LNCaP clone FGC (cell line): ENCODE measurements at regions not wholly inside any gene's neighbourhood (a gene's known extent, or its start where the extent isn't known, plus 50 kb on each side); places are given as distances from the start of the nearest gene placed in this dataset.

Experiments used
- DNase-seq: peaks from one replicate; pipeline ENCODE4 v3.0.0-alpha.2; 2011; ENCODE audit warnings: low read depth
- H3K4me3 ChIP-seq: 2 replicates; pipeline ENCODE4 v1.5.1; 2011; ENCODE audit warnings: mild to moderate bottlenecking, low read depth, low read length, control low read depth
- TF ChIP-seq, protein P1 (sequence below): IDR thresholded peaks from 2 replicates; pipeline ENCODE4 v1.5.1; 2012; ENCODE audit warnings: mild to moderate bottlenecking; ENCODE audit not compliant: control insufficient read depth, insufficient read depth; ENCODE audit errors: extremely low read depth

DNA sequence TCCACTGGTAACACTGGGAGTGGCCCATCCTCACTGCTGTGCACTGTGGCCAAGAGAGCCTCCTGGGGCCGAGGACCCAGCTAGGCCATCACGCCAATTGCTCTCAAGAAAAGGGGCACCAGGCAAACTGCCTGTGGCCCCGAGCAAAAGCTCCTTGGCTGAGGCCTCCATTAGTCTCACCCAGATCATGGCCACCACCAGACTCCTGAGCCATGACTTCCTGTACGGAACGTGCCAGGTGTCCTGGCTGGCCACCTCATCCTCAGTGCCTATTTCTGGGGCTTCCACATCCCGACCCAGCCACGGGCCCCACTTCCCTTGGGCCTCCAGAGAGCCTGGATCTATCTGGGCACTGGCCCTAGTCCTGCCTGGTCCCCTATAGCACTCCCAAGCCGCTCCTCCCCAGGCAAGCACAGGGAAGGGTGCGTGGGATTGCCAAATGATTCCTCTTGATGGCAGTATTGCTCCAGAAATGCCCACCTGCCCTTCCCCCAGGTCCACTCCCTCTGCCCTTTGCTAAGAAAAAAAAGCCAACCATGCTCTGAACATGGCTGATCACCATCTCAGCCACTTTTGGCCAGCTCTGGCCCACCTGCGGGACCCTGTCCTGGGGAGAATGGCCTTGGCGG lies 212.6 kb upstream of the AGTR2 start:
- no peak for DNase-seq
- TF ChIP-seq, protein P1, sequence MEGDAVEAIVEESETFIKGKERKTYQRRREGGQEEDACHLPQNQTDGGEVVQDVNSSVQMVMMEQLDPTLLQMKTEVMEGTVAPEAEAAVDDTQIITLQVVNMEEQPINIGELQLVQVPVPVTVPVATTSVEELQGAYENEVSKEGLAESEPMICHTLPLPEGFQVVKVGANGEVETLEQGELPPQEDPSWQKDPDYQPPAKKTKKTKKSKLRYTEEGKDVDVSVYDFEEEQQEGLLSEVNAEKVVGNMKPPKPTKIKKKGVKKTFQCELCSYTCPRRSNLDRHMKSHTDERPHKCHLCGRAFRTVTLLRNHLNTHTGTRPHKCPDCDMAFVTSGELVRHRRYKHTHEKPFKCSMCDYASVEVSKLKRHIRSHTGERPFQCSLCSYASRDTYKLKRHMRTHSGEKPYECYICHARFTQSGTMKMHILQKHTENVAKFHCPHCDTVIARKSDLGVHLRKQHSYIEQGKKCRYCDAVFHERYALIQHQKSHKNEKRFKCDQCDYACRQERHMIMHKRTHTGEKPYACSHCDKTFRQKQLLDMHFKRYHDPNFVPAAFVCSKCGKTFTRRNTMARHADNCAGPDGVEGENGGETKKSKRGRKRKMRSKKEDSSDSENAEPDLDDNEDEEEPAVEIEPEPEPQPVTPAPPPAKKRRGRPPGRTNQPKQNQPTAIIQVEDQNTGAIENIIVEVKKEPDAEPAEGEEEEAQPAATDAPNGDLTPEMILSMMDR = peak; percentile 49
- no peak overlapping the region for H3K4me3 ChIP-seq

DNA sequence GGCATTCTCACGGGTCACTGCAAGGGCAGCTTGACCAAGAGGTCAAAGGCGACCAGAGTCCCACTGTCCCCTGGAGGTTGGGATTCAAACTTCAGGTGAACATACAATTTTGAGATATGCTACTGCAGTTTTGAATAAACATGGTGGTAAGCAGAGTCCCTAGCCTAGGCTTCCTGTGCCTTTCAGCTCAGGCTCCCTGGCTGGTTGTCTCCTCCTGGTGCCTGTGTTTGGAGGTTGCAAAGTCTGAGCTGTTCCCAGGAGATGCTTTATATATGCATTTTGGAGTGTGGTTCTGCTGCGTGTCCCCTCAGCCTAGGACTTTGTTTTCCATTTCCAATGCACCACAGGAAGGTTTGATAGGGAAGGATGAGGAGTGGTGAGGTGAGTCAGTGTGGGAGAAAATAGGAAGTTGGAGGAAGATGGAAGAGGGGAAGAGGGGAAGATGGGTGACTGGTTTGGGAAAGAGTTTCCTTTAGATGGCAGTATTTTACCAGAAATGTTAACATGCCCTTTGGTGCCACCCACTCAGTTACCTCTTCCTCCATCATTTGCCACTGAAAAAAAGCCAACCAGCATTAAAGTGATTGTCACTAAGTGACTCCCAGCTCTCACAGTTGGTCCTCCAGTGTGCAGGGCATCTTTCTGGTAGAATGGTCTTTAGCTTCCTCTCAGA lies 211.7 kb upstream of the AGTR2 start:
- TF ChIP-seq, protein P1 = peak; percentile 43
- H3K4me3 ChIP-seq = no peak overlapping the region
- no peak for DNase-seq

DNA sequence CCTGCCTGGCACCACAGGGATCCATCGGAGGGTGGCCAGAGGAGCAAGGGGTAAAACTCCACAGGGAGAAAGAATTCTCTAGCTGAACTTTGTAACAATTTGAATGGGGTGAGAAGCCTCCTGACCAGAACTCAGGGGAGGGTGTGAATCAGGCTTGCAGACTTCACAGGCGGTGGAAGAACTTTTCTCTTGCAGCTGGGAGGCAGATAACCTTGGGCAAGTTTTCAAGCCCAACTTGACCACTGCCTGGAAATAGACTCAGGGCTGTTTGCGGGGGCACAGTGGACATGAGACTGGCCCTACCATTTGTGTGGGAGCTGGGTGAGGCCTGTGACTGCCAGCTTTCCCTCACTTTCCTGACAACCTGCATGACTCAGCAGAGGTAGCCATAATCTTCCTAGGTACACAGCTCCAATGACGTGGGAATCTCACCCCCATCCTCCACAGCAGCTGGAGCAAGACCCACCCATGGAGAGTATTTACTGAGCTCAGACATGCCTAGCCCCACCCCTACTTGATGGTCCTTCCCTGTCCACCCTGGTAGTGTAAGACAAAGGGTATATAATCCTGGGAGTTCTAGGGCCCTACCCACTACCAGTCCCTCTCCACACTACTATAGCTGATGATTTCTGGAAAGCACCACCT lies 210.0 kb upstream of the AGTR2 start:
- no peak for DNase-seq

DNA sequence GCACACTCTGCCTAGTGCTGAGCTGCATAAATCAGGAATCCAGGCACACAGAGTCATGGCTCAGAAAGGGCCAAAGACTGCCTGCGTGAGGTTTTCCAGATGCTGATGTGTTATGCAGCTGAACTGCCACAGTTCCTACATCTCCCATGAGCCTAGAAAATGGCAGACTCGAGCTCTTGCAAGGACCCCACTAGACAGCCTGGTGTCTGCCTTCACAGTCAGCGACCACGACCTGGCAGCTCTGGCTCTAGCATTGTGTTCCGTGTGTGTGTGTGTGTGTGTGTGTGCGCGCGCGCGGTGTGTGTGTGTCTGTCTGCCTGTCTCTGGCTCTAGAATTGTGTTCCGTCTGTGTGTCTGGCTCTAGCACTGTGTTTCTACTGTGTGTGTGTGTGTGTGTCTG lies 203.6 kb upstream of the AGTR2 start:
- DNase-seq = no peak
- TF ChIP-seq, protein P1 = no peak
- H3K4me3 ChIP-seq = no peak overlapping the region

More for the DNA sequence above, 210.0 kb upstream of the AGTR2 start:
- no peak overlapping the region for H3K4me3 ChIP-seq
- TF ChIP-seq, protein P1 = no peak

DNA sequence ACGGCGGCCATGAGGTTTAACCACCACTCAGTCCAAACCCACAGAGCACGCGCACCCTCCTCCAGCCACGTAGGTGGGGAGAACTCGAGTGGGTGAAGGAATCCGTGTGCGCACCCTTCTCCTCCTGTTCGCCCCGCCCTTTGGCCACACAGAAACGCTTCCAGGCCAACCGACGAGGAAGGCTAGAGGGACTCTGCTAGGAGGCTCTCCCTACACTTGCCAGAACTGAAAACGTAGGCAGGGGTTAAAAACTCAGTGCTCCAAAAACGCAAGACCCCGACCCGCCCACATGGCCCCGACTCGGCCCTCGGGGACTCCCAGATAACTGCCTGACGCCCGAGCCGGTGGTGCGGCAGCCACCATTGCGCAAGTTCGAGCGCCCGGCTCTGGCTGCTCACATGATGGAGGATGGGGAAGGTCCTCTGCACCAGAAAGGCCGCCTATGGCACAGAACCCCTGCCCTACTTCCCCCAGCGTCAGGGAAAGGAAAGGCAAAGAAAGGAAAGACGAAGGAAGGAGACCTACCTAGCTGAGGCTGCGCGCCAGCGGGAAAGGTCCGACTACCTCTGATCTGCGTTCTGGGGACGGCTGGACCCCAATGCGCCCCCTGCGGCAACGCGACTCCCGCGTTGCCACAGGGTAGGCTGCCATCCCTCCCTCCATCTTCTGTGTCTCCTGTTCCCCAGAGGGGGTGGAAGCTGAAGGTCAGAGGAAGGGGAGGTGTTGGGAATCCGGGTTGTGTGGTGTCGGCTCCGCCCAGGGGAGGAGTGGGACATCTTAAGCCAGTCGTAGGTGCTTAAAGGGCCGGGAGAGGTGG lies 201.9 kb upstream of the AGTR2 start:
- no peak for DNase-seq
- no peak overlapping the region for H3K4me3 ChIP-seq
- TF ChIP-seq, protein P1 = no peak

DNA sequence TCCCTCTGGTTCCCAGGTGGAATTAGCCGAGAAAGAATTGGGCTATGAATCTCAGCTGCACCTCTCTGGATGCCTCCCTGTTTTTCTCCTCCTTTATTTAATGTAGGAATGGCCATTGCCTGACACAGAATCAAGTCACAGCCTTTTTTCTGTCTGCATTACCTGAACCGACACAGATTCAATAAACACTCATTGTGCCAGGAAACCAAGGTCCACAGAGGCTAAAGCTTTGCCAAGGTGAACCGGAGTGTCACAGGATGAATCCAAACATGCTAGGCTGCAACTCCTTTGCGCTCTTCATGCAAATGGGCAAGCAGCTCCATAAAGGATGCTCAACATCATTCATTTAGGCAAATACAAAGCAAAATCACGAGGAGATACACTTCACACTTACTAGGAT lies 199.8 kb upstream of the AGTR2 start:
- DNase-seq = no peak
- TF ChIP-seq, protein P1 = no peak
- H3K4me3 ChIP-seq = no peak overlapping the region
